Right lobe of liver (tissue), 4 donors: ENCODE measurements at regions not wholly inside any gene's neighbourhood (a gene's known extent, or its start where the extent isn't known, plus 50 kb on each side); places are given as distances from the start of the nearest gene placed in this dataset.

ENCODE experiments used
- POLR2A ChIP-seq: fragments of 450-650 bp; IDR thresholded peaks from one replicate; pipeline ENCODE4 v1.6.1; 2017; ENCODE audit warnings: antibody characterized with exemption, mild to moderate bottlenecking
- TF ChIP-seq, protein P1 (sequence below), 4 donors: fragments of 200-600 bp in 3 of 4; fragments of 450-650 bp in 1 of 4; IDR thresholded peaks; one replicate each; pipeline versions ENCODE4 v1.5.1 to v1.8.0; 2016 to 2022; ENCODE audit warnings: antibody characterized with exemption in 4 of 4, mild to moderate bottlenecking in 2 of 4
- donor health status: DM: no; HTN: no; CAD: no.
- donor health status: DM: no; HTN: no; CAD: no.
- donor health status: DM: no; HTN: yes; CAD: no.

DNA sequence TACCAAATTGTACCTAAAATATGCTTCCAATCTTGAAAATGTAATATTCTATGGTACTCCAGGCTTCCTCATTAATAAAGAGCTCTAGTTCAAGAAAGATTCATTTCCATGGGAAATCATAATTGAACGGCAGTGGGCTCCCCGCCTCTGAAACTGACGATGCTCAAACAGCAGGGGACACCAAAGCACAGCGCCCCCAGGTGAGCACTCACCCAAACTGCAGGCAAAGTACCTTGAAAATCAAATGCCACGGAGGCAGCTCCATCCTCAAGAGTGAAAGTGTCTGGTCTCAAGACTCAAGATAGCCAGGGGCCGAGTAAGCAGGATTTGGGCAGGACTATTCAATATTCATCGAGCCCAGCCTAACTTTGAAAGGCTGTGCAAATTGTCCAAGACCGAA is 217.4 kb upstream of the TNRC6C start:
- TF ChIP-seq, protein P1, sequence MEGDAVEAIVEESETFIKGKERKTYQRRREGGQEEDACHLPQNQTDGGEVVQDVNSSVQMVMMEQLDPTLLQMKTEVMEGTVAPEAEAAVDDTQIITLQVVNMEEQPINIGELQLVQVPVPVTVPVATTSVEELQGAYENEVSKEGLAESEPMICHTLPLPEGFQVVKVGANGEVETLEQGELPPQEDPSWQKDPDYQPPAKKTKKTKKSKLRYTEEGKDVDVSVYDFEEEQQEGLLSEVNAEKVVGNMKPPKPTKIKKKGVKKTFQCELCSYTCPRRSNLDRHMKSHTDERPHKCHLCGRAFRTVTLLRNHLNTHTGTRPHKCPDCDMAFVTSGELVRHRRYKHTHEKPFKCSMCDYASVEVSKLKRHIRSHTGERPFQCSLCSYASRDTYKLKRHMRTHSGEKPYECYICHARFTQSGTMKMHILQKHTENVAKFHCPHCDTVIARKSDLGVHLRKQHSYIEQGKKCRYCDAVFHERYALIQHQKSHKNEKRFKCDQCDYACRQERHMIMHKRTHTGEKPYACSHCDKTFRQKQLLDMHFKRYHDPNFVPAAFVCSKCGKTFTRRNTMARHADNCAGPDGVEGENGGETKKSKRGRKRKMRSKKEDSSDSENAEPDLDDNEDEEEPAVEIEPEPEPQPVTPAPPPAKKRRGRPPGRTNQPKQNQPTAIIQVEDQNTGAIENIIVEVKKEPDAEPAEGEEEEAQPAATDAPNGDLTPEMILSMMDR (IDR thresholded peaks at IDR 0.05), result peak in 2 of 4 donors; percentile 21 to 38
- no peak for TF ChIP-seq POLR2A
